Heart right ventricle (tissue), 16 donors: ENCODE measurements at regions not wholly inside any gene's neighbourhood (a gene's known extent, or its start where the extent isn't known, plus 50 kb on each side); places are given as distances from the start of the nearest gene placed in this dataset.

Experiments
- ATAC-seq, 8 donors: fragments of 200-7000 bp; cut with Tn5 transposase; one replicate each; pipeline ENCODE4 v1.9.1; 2020; ENCODE audit warnings: mild to moderate bottlenecking in 8 of 8, moderate library complexity in 8 of 8, moderate number of reproducible peaks in 1 of 8
- DNase-seq, 2 donors: peaks; one replicate each; pipeline ENCODE4 v3.0.0-alpha.2; 2020
- H3K27ac ChIP-seq, 10 donors: fragments of 200-600 bp; sonication (generic) in 2 of 10; one replicate each; pipeline versions ENCODE4 v1.5.0 to v1.8.0; 2020 to 2022; ENCODE audit warnings: mild to moderate bottlenecking in 3 of 10
- H3K27me3 ChIP-seq, 7 donors: fragments of 200-600 bp; one replicate each; pipeline ENCODE4 v1.8.0; 2021 to 2022; ENCODE audit warnings: mild to moderate bottlenecking in 2 of 7
- H3K36me3 ChIP-seq, 9 donors: fragments of 200-600 bp; sonication (generic) in 1 of 9; one replicate each; pipeline versions ENCODE4 v1.5.0 to v1.8.0; 2020 to 2022; ENCODE audit warnings: mild to moderate bottlenecking in 2 of 9
- H3K4me1 ChIP-seq, 9 donors: fragments of 200-600 bp; sonication (generic) in 1 of 9; one replicate each; pipeline versions ENCODE4 v1.5.0 to v1.8.0; 2020 to 2022; ENCODE audit warnings: mild to moderate bottlenecking in 4 of 9
- H3K4me3 ChIP-seq, 10 donors: fragments of 200-600 bp; sonication (generic) in 2 of 10; one replicate each; pipeline versions ENCODE4 v1.5.0 to v1.8.0; 2020 to 2022; ENCODE audit warnings: mild to moderate bottlenecking in 7 of 10, moderate library complexity in 2 of 10
- H3K9me3 ChIP-seq, 11 donors: fragments of 200-600 bp in 10 of 11; sonication (generic) in 2 of 11; one replicate each; pipeline versions ENCODE4 v1.5.0 to v1.8.0; 2013 to 2022; ENCODE audit warnings: mild to moderate bottlenecking in 2 of 11, control low read depth in 1 of 11, moderate library complexity in 1 of 11
- CTCF ChIP-seq, 9 donors: fragments of 200-600 bp; sonication (generic) in 2 of 9; IDR thresholded peaks; one replicate each; pipeline versions ENCODE4 v1.5.0 to v1.8.0; 2021 to 2022; ENCODE audit warnings: antibody characterized with exemption in 9 of 9, mild to moderate bottlenecking in 5 of 9, moderate library complexity in 1 of 9
- WGBS, 2 donors: extraction: QIAGEN DNeasy Blood & Tissue Kit; methylation state at CpG; one replicate each; pipeline ENCODE4 v1.1.7; 2013; ENCODE audit warnings: inconsistent platforms in 1 of 2; 5-methylcytosine and 5-hydroxymethylcytosine counted together
- intact Hi-C, 10 donors: fragments of 100-400 bp; cut with DNase I; formaldehyde crosslinking; loops; one replicate each; pipeline versions ENCODE4 v1.11.1 to v1.14.2; 2022
- donor health status: Arrhythmogenic right ventricular cardiomyopathy.
- donor health status: ischemic (EF 13 %, LVEDD 7.1; RV severe dilation, severe dysfunction).
- donor health status: healthy with polysubstance abuse.
- donor health status: DM: no; HTN: yes; CAD: no.
- donor health status: DM: no; HTN: no; CAD: no.
- donor health status: ischemic (EF 25% LVEDD 6.9; RV normal size, moderate dysfunction).
- donor health status: ischemic (EF 25% LVEDD 5.7; RV mildly dilated, moderate dysfunction).
- donor health status: healthy.
- donor health status: DM: yes; HTN: yes; CAD: no.
- donor health status: Ischemic cardiomyopathy.
- donor health status: ischemic (EF 35%, LVEDD 5.7; RV mildly dilated, moderate dysfunction).
- donor health status: nonischemic (EF 11% LVEDD 7.7; RV severe dilation, severe dysfunction).
- donor health status: DM: yes; HTN: yes; CAD: no.
- donor health status: PGD.
- donor health status: ischemic (EF 29% LVEDD 5.4; RV normal size, mild dysfunction).
- donor health status: nonischemic (EF 23%, LVEDD 6.1; RV moderate dilation, normal function).

GRCh38 chr11:24238771-24239645, 257.8 kb upstream of the LUZP2 start:
- Histone ChIP-seq H3K4me1 (no peaks in the 10 kb centered on the region), H3K27ac (no peak overlapping the region), H3K4me3 (no peak overlapping the region), H3K36me3 (no peaks in the 10 kb centered on the region), H3K9me3 (no peaks in the 10 kb centered on the region), H3K27me3 (no peaks in the 10 kb centered on the region)
- DNase-seq (no peak), ATAC-seq (no peak)
- 80 to 88% methylated on average over 3 of the region's 3 CpGs for WGBS, 2 donors
- intact Hi-C loops: no loop called here
- no peak for TF ChIP-seq CTCF (IDR thresholded peaks at IDR 0.05)

- intact Hi-C loops: no loop called here
- no peak for TF ChIP-seq CTCF (IDR thresholded peaks at IDR 0.05)
- ATAC-seq: no peak
- Histone ChIP-seq H3K36me3 (no peaks in the 10 kb centered on the region), H3K27me3 (no peaks in the 10 kb centered on the region), H3K4me3 (no peak overlapping the region), H3K9me3 (no peaks in the 10 kb centered on the region), H3K27ac (no peak overlapping the region), H3K4me1 (no peaks in the 10 kb centered on the region)
- DNase-seq: no peak
These were observed 256.9 kb upstream of the LUZP2 start for GRCh38 chr11:24239930-24240329.

GRCh38 chr11:24240496-24241175, 256.2 kb upstream of the LUZP2 start:
- H3K27ac ChIP-seq: no peak overlapping the region
- intact Hi-C loops: no loop called here
- DNase-seq (no peak), ATAC-seq (no peak)
- no peak overlapping the region for H3K4me3 ChIP-seq
- no peaks in the 10 kb centered on the region for H3K27me3 ChIP-seq
- WGBS, 2 donors: 61 to 65% methylated on average over 1 of the region's 1 CpG
- H3K36me3 ChIP-seq: no peaks in the 10 kb centered on the region
- H3K4me1 ChIP-seq: no peaks in the 10 kb centered on the region
- no peaks in the 10 kb centered on the region for H3K9me3 ChIP-seq
- TF ChIP-seq CTCF (IDR thresholded peaks at IDR 0.05): no peak

- no peak for ATAC-seq
- WGBS, 2 donors: 70 to 85% methylated on average over 1 of the region's 1 CpG
- no peak for TF ChIP-seq CTCF (IDR thresholded peaks at IDR 0.05)
These were observed 250.1 kb upstream of the LUZP2 start for GRCh38 chr11:24246715-24247114.

More at GRCh38 chr11:24246715-24247114, 250.1 kb upstream of the LUZP2 start:
- intact Hi-C loops: no loop called here
- no peaks in the 10 kb centered on the region for H3K27me3 ChIP-seq
- H3K36me3 ChIP-seq: no peaks in the 10 kb centered on the region
- H3K4me1 ChIP-seq: no peaks in the 10 kb centered on the region
- no peak overlapping the region for H3K4me3 ChIP-seq
- H3K9me3 ChIP-seq: no peaks in the 10 kb centered on the region
- H3K27ac ChIP-seq: no peak overlapping the region
- no peak for DNase-seq
